Left ventricle myocardium inferior (tissue), 1 donor: ENCODE measurements at regions not wholly inside any gene's neighbourhood (a gene's known extent, or its start where the extent isn't known, plus 50 kb on each side); places are given as distances from the start of the nearest gene placed in this dataset.

ENCODE experiments used
- DNase-seq: peaks from one replicate; pipeline ENCODE4 v3.0.0-alpha.2; 2020
- H3K27ac ChIP-seq: fragments of 200-600 bp; replicated peaks from 2 replicates; pipeline ENCODE4 v1.8.0; 2021
- H3K27me3 ChIP-seq: fragments of 200-600 bp; 2 replicates; pipeline ENCODE4 v1.8.0; 2021; ENCODE audit warnings: low read depth
- H3K36me3 ChIP-seq: fragments of 200-600 bp; 2 replicates; pipeline ENCODE4 v1.8.0; 2021
- H3K4me1 ChIP-seq: fragments of 200-600 bp; 2 replicates; pipeline ENCODE4 v1.8.0; 2021
- H3K4me3 ChIP-seq: fragments of 200-600 bp; 2 replicates; pipeline ENCODE4 v1.8.0; 2021; ENCODE audit warnings: mild to moderate bottlenecking, moderate library complexity
- H3K9me3 ChIP-seq: fragments of 200-600 bp; replicated peaks from 2 replicates; pipeline ENCODE4 v1.8.0; 2021
- intact Hi-C: fragments of 100-400 bp; cut with micrococcal nuclease; formaldehyde crosslinking; loops from one replicate; pipeline ENCODE4 v1.11.0; 2022
- TF ChIP-seq, protein P1 (sequence below): fragments of 200-600 bp; IDR thresholded peaks from 2 replicates; pipeline ENCODE4 v1.8.0; 2021; ENCODE audit warnings: antibody characterized with exemption, mild to moderate bottlenecking, borderline replicate concordance
- donor health status: DM: no; HTN: yes; CAD: no; lungs with severe emphysema.

DNA sequence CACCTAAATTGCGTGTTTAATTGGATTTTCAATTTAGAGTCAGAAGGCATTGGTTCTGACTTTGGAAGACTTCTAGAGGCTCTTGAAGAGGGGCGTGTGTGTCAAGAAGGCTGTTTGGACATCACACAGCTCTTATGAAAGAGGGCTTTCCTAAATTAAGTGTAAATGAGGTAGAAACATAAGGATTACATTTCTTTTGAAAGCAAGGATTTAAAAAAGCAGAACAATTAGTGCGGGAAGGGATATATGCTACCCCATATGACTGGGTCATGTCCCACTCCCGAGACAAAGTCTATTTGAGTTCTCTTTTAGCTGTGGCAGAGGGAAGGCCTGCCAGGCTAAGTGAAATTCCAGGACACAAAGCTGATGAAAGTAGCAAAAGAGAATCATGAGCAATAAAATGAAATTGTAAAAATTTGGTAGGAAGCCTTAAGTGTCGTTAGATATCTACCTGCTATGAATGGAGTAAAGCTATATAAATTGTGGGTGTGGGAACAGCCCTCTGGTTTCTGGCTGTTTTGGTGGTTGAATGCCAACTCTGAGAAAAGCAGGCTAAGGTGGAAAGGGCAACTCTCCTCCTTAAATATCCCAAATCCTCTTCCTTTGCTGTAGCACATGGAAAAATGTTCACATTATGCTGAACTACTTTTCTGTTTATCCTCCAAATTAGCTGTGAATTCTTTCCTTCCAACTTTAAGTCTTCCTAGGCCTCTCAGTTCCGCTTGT, 100.6 kb upstream of the TSC22D2 start:
- H3K9me3 ChIP-seq: no peaks in the 10 kb centered on the region
- no peaks in the 10 kb centered on the region for H3K27me3 ChIP-seq
- H3K27ac ChIP-seq: no peak overlapping the region
- H3K4me1 ChIP-seq: no peaks in the 10 kb centered on the region
- no peak for DNase-seq
- H3K4me3 ChIP-seq: no peak overlapping the region
- intact Hi-C loops: no loop called here
- TF ChIP-seq, protein P1, sequence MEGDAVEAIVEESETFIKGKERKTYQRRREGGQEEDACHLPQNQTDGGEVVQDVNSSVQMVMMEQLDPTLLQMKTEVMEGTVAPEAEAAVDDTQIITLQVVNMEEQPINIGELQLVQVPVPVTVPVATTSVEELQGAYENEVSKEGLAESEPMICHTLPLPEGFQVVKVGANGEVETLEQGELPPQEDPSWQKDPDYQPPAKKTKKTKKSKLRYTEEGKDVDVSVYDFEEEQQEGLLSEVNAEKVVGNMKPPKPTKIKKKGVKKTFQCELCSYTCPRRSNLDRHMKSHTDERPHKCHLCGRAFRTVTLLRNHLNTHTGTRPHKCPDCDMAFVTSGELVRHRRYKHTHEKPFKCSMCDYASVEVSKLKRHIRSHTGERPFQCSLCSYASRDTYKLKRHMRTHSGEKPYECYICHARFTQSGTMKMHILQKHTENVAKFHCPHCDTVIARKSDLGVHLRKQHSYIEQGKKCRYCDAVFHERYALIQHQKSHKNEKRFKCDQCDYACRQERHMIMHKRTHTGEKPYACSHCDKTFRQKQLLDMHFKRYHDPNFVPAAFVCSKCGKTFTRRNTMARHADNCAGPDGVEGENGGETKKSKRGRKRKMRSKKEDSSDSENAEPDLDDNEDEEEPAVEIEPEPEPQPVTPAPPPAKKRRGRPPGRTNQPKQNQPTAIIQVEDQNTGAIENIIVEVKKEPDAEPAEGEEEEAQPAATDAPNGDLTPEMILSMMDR: no peak
- H3K36me3 ChIP-seq: no peaks in the 10 kb centered on the region

DNA sequence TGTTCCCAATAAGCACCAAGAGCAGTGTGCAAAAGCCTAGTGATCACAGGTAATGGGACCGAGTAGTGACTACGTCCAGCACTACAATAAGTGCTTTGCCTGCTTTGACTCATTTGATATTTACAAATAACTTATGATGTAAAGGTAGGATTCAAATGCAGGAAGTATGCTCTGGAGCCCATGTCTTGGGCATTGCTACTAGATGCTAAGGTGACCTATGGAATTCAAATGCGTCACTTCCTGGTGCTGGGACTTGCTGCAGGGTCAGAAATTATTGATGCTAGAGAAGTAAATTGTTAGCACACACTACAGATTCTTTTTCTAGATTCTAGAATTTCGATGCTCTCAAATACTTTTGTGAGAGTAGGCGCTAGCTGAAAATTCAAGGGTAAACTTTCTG, 101.2 kb upstream of the TSC22D2 start:
- Histone ChIP-seq H3K27me3 (no peaks in the 10 kb centered on the region), H3K4me3 (no peak overlapping the region), H3K9me3 (no peaks in the 10 kb centered on the region), H3K4me1 (no peaks in the 10 kb centered on the region), H3K27ac (no peak overlapping the region), H3K36me3 (no peaks in the 10 kb centered on the region)
- intact Hi-C loops: no loop called here
- no peak for DNase-seq
- TF ChIP-seq, protein P1: no peak

DNA sequence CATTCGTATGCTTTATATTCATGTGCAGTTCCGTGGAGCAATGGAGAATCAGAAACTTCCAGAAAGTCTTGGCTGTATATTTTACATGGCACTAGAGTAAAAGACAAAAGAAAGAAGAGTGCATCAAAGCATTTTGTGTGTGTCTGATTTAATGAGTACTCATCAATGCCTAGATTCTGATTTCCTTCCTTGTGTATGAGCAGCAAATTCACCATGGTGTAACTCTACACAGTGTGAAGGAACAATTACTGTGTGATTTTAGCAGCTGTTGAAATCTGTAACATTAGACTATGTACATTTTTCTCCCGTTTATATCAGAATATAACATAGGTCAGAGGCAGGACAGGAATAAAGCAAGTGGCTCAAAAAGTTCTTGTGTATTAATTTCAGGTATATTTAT, 102.0 kb upstream of the TSC22D2 start:
- TF ChIP-seq, protein P1: no peak
- no peak overlapping the region for H3K4me3 ChIP-seq
- intact Hi-C loops: no loop called here
- H3K27me3 ChIP-seq: no peaks in the 10 kb centered on the region
- no peak for DNase-seq
- no peaks in the 10 kb centered on the region for H3K36me3 ChIP-seq
- no peaks in the 10 kb centered on the region for H3K9me3 ChIP-seq
- no peaks in the 10 kb centered on the region for H3K4me1 ChIP-seq
- no peak overlapping the region for H3K27ac ChIP-seq

DNA sequence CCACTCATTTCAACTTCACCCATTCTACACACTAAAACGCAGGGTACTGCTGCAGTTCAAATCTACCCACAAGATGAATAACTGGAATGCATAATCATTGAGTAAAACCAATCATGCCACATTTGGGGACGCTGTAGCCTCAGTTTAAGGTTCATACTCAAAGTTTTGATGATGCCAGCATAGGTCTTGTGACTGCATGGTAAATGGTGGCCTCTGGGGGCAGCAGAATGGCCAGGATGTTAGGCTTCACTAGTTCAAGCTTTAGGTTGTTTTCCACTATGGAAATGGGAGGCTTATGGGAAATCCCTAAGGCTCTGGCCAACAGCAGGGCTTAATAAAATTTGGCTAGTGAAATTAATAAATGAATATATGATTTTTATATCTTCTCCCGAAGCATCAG, 104.3 kb upstream of the TSC22D2 start:
- Histone ChIP-seq H3K9me3 (no peaks in the 10 kb centered on the region), H3K27me3 (no peaks in the 10 kb centered on the region), H3K27ac (no peak overlapping the region), H3K36me3 (no peaks in the 10 kb centered on the region), H3K4me1 (no peaks in the 10 kb centered on the region), H3K4me3 (no peak overlapping the region)
- no peak for DNase-seq
- TF ChIP-seq, protein P1: peak; percentile 32
- intact Hi-C loops: no loop called here

DNA sequence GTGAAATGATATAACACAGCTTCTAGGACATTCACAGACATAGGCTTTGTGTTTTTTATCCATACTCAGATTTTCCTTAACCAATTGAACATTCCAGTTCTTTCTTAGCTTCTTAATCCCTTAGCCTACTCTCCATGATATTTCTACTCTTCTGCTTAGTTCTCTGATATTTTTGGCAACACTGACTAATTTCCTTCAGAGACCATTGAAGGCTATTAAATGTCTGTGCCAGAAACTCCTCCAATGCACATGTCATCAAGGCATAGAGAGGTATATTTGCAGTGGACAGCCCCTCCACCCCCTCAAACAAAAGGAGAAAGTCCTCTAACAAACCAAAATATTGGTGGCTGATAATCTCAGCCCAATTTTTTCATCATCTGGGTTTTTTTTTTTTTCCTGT, 105.9 kb upstream of the TSC22D2 start:
- H3K9me3 ChIP-seq: no peaks in the 10 kb centered on the region
- H3K27ac ChIP-seq: no peak overlapping the region
- no peak overlapping the region for H3K4me3 ChIP-seq
- intact Hi-C loops: no loop called here
- no peaks in the 10 kb centered on the region for H3K36me3 ChIP-seq
- TF ChIP-seq, protein P1: no peak
- DNase-seq: no peak
- no peaks in the 10 kb centered on the region for H3K4me1 ChIP-seq
- no peaks in the 10 kb centered on the region for H3K27me3 ChIP-seq
